Hippocampal formation (tissue), 2 donors: ENCODE measurements at regions not wholly inside any gene's neighbourhood (a gene's known extent, or its start where the extent isn't known, plus 50 kb on each side); places are given as distances from the start of the nearest gene placed in this dataset.
"Not testable (repeated sequence)": the region's sequence is repeated elsewhere in the genome, so short reads cannot be mapped to it uniquely, and the experiment has no call there.

Experiments used
- DNase-seq, 2 donors: peaks; one replicate each; lab custom pipeline; 2025; lab: John Stamatoyannopoulos, UW

DNA sequence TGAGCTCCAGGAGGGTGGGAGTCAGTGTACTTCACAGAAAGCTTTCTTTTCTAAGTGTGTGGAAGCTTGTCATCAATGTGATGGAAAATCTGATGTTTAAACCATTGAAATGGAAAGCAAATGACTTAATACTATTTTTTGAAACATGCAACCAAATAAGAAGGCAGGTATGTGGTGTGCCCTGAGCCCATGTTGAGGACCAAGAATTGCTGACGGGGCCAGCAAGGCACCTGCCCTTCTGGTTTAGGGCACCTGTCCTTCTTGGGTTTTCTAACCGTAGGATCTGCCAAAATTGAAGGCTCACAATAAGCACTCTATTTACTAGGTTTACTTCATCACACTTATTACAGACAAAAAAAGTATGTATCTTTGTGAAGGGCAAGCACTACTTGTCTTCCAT lies 537.7 kb downstream of the SOCS6 start:
- no peak for DNase-seq

DNA sequence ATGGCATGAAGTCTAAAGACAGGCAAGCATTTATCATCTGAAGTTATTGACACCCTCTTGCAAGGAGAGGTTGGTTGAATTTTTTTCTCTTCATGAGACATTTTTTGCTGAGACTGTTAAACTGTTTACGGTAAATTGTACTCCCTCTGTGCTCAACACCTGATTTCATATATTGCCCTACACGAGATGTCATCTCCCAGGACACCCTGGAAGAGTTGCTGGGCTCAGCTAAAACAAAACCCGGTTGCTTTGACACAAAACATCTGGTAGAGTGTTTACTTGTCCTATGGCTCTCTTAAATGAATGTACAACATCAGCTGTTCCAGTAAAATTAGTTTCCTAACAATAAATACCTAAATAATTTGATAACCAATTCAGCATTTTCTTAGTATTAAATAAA lies 533.8 kb downstream of the SOCS6 start:
- DNase-seq: no peak

DNA sequence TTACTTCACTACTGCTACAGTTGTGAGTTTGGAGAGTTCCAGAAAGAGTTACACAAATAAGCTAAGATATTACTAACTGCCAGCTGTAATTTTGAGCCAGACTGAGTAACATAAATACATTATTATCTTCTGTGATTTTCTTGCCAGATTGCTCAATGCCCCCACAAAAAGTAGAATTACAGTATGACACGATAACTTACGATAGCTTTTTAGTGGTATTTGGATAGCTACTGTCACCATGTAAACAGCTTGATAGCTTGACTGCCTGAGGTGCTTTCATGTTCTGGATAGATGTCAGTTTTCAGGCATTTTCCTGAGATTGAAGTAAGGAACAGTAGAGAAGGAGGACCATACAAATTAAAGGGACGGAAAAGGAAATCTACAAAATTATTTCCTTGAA lies 533.3 kb downstream of the SOCS6 start:
- no peak for DNase-seq

DNA sequence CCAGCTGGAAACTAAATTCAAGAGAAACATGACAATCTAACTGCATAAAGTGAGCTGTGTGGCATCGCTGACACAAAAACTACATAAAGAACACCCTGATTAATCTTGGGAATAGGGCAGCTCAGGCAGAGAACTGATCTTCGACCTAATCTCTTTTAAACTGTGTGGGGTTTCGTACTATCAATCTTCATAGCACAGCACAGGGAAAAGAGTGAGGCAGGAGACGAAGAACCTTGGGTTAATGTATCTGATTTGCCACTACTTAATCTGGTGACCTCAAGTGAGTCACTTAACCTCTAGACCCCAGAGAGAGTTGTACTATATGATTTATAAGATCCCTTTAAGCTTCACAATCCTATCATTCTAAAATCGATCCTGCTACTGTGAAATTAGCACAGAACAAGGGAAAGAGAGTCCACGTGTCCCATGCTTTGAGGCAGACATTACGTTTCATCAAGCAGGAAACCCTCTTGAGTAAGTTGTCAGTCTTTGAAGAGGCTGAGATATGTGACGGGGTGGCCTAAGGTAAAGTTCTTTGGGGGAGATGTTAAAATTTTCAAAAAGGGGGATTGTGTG lies 519.7 kb downstream of the SOCS6 start:
- no peak for DNase-seq

DNA sequence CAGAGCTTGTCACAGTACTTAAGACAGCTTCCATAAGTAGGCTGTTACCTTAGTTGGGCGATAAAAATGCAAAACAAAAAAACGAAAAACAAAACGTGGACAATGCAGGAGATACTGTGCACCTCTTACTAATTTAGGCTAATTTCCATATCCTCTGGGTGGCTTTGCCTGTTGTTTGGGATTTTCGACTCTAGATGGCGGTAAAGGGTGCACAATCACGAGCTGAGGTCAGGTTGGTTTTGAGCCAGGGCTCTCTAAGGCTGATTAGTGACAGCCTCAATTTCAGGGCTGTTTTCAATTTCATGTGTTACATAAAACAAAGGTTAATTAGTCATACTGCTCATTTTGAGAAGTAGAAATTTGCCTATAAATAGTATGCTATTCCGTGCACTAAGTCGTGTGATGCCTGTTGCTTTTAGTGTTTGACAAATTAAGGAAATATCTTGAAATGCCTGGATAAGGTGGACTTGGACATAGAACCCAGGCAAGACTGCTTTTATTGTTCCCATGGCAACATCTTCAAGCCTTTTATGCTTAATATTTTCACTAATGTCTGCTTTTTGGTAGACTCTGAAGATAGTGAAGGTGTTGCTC lies 493.1 kb downstream of the SOCS6 start:
- DNase-seq: peak; percentile 22 to 49

DNA sequence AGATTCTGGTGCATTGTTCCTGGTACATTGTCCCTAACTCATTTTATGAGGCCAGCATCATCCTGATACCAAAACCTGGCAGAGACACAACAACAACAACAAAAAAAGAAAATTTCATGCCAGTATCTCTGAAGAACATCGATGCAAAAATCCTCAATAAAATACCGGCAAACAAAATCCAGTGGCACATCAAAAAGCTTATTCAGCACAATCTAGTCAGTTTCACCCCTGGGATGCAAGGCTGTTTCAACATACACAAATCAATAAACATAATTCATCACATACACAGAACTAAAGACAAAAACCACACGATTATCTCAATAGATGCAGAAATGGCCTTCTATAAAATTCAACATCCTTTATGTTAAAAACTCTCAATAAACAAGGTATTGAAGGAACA lies 477.4 kb downstream of the SOCS6 start:
- DNase-seq: not testable (repeated sequence)

DNA sequence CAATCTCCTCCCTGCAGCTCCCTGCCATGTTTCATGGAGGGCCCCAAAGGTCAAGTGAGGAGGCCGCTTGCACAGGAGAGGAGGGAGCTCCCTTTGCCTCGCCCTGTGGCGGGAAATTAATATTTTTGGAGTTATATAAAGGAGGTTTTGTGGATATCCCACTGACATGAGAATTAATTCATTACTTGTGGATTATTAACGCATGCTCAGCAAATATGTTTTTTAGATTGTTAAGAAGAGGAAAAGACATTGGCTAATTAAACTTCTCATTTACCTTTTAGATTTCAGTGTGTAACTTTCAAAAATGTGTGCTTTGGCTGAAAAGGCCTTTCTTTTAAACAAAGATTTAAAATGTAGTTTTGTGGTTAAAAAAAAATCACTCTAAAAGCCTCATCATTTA lies 474.0 kb downstream of the SOCS6 start:
- DNase-seq: no peak

DNA sequence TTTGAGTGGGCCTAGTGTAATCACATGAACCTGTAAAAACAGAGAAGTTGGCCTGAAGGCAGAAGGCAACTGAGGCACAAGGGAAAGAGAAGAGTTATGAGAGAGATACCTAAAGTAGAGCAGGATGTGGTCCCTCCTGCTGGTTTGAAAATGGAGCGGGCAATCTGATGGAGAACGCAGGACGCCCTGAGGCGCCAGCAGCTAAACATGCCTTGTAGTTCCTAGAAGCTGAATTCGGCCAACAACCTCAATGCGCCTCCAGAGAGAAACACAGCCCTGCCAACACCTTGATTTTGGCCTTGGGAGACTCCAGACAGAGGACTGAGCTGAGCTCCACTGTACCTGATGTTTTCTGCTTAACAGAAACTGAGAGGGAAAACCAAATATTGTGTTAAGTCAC lies 469.9 kb downstream of the SOCS6 start:
- no peak for DNase-seq

DNA sequence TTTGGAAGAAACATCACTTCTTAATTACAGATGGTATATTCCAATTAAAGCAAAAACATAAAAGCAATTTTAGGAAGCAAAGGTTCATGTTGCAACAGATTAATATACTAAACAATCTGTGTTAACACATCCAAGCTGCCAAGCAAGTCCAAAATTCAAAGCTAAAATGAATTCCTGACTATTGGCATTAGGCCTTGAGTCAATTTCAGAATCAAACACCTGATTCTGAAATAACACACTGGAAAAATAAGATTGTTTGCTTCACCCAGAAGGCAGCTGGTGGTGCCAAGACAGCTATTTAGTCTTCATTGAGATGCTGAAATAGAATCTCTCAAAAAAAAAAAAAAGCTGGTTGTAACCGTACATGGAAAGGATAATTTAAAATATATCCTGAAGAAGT lies 465.6 kb downstream of the SOCS6 start:
- no peak for DNase-seq

DNA sequence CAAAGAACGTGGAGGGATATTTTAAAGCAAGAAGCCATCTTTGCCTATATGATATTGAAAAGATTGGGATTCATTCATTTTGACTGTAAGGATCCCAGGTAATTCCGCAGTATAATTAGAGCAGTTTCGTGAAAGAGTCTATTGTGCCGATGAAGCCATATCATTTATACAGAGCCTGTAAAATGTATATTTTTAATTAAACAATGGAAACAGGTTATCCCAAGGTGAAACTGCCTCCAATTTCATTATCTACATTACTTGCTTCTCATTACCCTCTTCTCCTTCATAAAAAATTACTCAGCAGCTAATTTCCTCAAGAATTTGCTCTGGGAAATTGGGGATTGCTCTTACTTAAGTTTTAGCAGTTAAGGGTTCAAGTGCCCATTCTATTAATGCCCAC lies 444.1 kb downstream of the SOCS6 start:
- no peak for DNase-seq

DNA sequence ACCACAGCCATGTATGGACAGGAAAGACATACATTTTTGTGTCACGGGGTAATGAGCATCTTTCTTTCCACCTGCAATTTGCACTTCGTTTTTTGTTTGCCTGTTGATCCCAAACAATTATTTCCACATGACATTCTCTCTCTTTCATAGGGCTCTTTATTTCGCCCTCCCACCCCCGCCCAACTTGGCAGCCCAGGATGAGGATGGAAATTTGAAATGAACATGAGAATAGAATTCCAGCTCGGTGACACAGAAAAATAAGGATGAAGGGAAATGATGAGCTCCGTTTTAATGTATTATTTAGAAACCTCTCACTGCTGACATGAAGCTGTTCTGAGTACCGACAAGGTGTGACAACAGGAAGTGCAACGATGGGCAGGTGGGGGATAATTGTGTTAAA lies 443.3 kb downstream of the SOCS6 start:
- DNase-seq: no peak

DNA sequence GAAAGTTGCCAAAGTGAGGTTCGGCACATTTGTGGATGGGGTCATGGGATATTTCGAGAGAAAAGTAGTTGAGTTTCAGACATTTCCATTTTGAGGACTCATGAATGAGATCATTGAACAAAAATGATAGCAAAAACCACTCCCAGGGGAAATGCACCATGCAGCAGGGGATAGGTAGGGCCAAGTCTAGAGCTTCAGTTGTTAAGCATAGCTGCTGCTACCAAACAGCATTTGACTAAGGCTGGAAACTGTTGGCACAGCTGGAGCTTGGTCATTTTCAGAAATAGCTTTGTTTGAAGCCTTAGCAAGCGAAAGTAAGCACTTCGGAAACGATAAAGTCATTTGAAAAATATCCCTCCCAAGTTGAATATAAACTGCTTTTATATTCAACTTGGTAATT lies 431.8 kb downstream of the SOCS6 start:
- DNase-seq: no peak

DNA sequence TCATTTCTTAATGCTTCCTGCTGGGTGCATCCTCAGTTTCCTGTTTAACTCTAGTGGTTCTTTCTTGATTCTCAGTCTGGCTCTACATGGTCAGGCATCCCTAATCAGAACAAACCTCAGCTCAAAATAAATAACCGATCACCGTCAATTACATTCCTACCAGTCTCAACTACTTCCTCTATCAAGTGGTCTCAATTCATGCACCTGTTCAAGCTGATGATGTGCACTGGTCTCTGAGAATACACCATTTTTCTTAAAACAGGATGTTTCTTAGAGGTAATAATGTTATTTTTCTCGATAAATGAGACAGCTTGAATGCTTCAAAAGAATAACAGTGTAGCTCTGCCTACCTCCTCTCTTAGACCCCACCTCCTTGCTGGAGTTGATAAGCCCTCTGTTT lies 420.9 kb downstream of the SOCS6 start:
- no peak for DNase-seq

DNA sequence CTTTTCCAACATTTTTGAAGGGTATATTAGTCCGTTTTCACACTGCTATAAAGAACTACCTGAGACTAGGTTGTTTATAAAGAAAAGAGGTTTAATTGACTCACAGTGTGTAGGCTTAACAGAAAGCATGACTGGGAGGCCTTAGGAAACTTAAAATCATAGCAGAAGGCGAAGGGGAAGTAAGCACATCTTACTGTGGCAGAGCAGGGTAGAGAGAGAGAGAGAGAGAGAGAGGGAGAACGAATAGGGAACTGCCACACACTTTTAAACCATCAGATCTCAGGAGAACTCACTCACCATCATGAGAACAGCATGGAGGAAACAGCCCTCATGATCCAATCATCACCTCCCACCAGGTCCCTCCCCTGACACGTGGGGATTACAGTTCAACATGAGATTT lies 420.3 kb downstream of the SOCS6 start:
- DNase-seq: no peak

DNA sequence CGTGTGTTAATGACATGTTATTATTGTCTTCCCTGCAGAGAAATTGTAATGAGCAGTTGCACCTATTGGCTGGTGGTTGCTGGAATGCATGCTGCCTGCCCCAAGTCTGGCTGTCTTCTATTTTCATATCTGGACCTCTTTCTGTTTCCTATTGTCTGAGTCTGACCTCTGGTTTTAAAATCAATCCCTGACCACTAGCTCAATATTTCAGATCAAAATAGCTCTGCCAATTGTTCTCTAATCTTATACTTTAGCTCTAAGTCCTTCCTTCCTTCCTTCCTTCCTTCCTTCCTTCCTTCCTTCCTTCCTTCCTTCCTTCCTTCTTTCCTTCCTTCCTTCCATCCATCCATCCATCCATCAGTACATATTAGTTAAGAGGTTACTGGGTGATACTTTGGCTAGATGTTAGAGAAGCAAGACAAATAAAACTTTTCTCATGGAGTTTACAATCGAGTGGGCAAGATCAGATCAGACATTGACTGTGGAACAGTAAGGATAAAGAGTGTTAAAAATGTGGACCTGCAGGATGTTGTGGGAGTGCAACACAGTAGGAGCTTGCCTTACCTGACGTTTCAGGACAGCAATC lies 417.1 kb downstream of the SOCS6 start:
- DNase-seq: no peak

DNA sequence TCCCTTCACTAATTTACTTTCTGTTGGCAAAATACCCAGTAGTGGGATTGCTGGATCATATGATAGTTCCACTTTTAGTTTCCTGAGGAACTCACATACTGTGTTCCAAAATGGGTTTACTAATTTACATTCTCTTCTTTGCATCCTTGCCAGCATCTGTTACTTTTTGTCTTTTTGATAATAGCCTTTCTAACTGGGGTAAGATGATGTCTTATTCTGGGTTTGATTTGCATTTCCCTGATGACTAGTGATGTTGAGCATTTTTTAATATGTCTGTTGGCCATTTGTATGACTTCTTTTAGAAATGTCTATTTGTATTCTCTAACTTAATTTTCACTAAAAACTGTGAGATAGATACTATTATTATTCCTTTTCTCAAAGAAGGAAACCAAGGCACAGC lies 411.7 kb downstream of the SOCS6 start:
- DNase-seq: no peak

DNA sequence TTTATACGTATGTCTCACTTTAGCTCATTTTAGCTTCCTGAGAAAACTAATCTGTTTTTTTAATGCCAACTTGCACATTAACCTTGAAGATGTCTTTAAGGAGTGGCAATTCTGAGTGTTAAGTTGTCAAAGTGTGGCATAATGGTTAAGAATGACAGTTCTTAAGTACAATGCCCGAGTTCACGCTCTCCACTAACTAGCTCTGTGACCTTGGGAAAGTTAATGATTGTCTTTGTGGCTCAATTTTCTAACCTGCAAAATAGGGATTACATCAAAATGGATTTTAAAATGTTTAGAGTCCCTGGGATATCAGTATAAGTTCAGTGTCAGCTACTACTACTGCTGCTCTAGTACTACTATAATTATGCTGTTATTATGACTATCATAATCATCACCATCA lies 409.7 kb downstream of the SOCS6 start:
- no peak for DNase-seq

DNA sequence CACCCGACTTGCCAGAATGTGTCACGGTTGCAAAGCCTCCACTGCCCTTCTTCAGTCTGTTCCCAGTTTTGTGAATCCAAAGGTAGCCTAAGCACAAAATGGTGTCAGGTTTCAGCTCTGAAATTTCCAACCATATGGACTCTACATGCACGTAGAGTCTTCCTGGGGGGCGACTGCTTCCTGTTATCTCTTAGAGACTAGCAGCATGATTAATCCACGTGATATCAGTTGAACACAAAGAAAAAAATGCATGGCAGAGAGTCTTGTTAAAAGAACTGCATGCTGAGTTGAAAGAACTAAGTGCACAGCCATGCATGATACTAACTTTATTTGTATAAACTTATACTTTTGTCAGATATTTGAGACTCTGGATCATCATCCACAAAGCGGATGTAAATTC lies 404.4 kb downstream of the SOCS6 start:
- DNase-seq: no peak

DNA sequence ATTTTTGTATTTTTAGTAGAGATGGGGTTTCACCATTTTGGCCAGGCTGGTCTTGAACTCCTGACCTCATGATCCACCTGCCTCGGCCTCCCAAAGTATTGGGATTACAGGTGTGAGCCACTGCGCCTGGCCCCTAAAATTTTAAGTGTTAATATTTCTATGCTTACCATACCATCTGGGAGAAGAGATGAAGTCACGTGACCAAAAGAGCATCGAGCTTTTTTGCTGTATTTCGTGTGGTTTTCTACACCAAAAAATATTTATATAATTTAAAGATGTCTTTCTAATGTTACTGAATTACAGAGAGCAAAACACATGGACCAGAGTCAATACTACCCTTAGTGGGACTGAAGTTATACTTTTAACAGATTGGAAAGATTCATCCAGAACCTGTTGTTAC lies 400.9 kb downstream of the SOCS6 start:
- not testable (repeated sequence) for DNase-seq

DNA sequence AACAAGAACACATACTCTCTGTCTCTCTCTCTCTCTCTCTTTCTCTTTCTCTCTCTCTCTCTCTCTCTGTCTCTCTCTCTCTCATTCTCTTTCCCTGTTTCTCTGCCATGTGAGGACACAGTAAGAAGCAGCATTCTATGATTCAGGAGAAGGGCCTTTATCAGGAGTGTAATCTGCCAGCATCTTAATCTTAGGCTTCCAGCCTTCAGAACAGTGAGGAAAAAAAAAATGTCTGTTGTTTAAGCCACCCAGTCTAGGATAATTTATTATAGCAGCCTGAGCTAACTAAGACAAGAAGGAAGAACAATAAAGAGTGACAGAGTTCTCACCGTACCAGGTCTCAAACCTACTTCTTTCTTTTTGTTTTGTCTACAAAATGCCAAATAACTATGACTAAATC lies 399.4 kb downstream of the SOCS6 start:
- no peak for DNase-seq

DNA sequence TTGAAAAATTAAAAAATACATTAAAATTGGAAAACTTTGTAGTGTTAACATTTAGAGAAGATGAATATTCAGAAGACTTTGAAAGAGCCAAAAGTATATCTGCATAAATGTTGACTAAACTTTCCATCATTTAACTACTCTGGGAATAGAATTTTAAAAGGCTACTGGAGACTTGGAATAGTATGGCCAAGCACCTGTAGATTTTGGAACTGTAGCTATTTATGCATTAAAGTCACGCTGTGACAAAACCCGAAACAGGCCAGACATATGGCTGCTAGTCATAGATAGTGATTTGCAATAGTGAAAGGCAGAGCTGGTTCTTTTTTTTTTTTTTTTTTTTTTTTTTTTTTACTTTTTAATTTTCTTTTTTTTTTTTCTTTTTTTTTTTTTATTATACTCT lies 396.0 kb downstream of the SOCS6 start:
- DNase-seq: no peak

DNA sequence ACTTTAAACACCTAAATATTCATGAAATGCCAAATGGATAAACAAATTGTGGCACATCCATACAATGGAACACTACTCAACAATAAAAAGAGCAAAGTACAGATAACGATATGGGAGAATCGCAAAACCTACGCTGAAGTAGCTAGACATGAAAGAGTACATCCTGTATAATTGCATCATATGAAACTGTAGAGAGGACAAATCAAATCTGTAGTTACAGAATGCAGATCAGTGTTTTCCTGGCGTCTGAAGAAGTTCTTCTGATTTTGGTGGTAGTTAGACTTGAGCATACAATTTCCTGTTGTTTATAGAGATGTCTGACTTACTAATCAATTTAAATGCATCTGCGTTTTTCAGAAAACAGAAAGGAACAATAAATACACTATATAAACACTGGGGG lies 394.4 kb downstream of the SOCS6 start:
- DNase-seq: no peak

DNA sequence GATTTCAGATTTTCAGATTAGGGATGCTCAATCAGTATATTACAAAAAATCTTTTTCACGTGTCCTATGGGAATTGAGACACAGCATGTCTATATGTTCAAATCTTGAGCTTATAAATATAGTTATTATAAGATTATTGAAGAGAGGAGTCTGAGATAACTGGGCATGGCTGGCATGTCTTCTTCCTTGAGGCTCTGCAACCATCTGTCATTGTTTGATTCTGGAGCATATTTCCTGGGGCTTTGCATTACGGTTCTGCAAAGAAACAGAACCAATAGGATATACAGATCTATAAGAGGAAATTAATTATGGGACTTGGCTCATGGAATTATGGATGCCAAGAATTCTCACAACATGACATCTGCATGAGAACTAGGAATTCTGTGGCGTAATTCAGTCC lies 386.1 kb downstream of the SOCS6 start:
- no peak for DNase-seq

DNA sequence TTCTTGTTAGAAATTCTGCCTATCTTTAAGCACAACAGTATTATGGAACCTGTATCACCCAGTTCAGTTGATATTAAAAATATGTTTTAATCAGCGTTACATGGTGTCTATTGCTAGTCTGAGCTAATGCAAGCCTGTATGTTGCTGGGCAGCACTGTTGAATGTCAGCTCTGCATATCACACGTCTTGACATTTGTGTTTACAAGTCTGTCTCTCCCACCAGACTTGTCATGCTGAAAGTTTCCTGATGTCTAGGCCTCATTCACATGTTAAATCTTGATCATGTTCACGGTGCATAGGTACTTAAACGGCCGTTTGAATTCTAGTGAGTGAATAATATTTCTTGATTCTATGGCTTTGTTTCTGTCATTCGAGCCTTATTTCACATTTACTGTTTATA lies 385.0 kb downstream of the SOCS6 start:
- no peak for DNase-seq
